Mesothelial cell of epicardium (in vitro differentiated cells): ENCODE measurements at regions not wholly inside any gene's neighbourhood (a gene's known extent, or its start where the extent isn't known, plus 50 kb on each side); places are given as distances from the start of the nearest gene placed in this dataset.

Source experiments
- DNase-seq, 2 experiments: peaks; one replicate each; pipeline ENCODE4 v3.0.0; 2021; ENCODE audit warnings: low spot score in 2 of 2; ENCODE audit not compliant: unreplicated experiment in 2 of 2
- H3K27ac Mint-ChIP-seq: 2 replicates; pipeline ENCODE4 v1.8.0; 2021; ENCODE audit warnings: mixed read lengths
- H3K27me3 Mint-ChIP-seq: 2 replicates; pipeline ENCODE4 v1.8.0; 2021; ENCODE audit warnings: low read depth, mixed read lengths
- H3K36me3 Mint-ChIP-seq: 2 replicates; pipeline ENCODE4 v1.8.0; 2021; ENCODE audit warnings: mixed read lengths
- H3K4me1 Mint-ChIP-seq: 2 replicates; pipeline ENCODE4 v1.8.0; 2021; ENCODE audit warnings: mixed read lengths
- H3K4me3 Mint-ChIP-seq: 2 replicates; pipeline ENCODE4 v1.8.0; 2021; ENCODE audit warnings: mild to moderate bottlenecking, moderate library complexity, mixed read lengths
- H3K9me3 Mint-ChIP-seq: 2 replicates; pipeline ENCODE4 v1.8.0; 2021; ENCODE audit warnings: mixed read lengths
- CTCF ChIP-seq: fragments of 200-600 bp; sonication (generic); IDR thresholded peaks from one replicate; pipeline ENCODE4 v1.5.0; 2021; ENCODE audit warnings: antibody characterized with exemption; ENCODE audit not compliant: unreplicated experiment

DNA sequence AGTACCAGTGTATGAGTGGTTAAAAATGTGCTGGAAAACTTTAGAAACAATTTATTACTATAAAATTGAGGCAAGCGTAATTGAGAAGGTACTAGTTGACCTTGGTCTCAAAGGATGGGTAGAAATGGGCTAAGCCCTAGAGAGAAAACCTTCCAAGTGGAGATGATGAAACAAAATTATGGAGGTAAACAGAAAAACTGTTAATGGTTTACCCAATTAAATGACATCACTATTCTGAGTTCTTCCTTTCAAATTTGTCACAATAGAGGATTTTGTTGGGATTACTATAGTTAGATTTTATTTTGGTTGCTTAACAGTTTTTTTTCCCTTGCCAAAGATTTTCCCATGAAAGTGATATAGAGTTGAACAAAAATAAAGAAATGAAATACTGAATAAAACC, 1302.5 kb upstream of the TENM3 start:
- H3K4me1 Mint-ChIP-seq, result no peaks in the 10 kb centered on the region
- no peak overlapping the region for H3K4me3 Mint-ChIP-seq
- H3K36me3 Mint-ChIP-seq, result no peaks in the 10 kb centered on the region
- TF ChIP-seq CTCF, result no peak
- no peaks in the 10 kb centered on the region for H3K9me3 Mint-ChIP-seq
- H3K27ac Mint-ChIP-seq, result no peak overlapping the region
- peaks cover 10% of the 10 kb centered on the region for H3K27me3 Mint-ChIP-seq
- DNase-seq, result no peak

- no peak for TF ChIP-seq CTCF
- no peaks in the 10 kb centered on the region for H3K9me3 Mint-ChIP-seq
Observed at GRCh38 chr4:180942367-180942916, 1300.8 kb upstream of the TENM3 start.

DNA sequence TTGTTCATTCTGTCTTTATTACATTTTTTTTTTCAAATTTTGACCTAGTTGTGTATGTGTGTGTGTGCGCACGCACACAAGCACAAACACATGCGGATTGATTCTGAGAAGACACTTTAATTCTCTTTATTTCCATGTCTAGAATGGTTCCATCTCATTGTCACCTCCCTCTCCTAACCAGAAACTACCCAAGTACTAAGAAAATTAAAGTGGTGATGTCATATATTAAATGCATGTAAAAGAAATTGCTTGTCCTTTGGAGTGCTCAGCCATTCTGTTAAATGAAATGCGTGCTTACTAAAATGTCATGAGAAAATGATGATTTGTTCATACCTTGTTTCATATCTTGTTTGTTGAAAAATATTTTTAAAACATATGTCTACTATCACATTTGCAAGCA, 1297.0 kb upstream of the TENM3 start:
- no peak overlapping the region for H3K4me3 Mint-ChIP-seq
- no peak overlapping the region for H3K27ac Mint-ChIP-seq
- TF ChIP-seq CTCF, result no peak
- H3K9me3 Mint-ChIP-seq, result no peaks in the 10 kb centered on the region
- peaks cover 2% of the 10 kb centered on the region for H3K27me3 Mint-ChIP-seq
- H3K36me3 Mint-ChIP-seq, result no peaks in the 10 kb centered on the region
- DNase-seq, result no peak
- peaks cover 10% of the 10 kb centered on the region for H3K4me1 Mint-ChIP-seq

More at GRCh38 chr4:180942367-180942916, 1300.8 kb upstream of the TENM3 start:
- no peak for DNase-seq
- Mint-ChIP-seq H3K4me1 (no peaks in the 10 kb centered on the region), H3K4me3 (no peak overlapping the region), H3K27ac (no peak overlapping the region), H3K36me3 (no peaks in the 10 kb centered on the region), H3K27me3 (peaks cover 2% of the 10 kb centered on the region)

- Mint-ChIP-seq H3K4me3 (no peak overlapping the region), H3K4me1 (peaks cover 18% of the 10 kb centered on the region)
- no peak for DNase-seq
Observed at GRCh38 chr4:180947425-180947824, 1295.8 kb upstream of the TENM3 start.

DNA sequence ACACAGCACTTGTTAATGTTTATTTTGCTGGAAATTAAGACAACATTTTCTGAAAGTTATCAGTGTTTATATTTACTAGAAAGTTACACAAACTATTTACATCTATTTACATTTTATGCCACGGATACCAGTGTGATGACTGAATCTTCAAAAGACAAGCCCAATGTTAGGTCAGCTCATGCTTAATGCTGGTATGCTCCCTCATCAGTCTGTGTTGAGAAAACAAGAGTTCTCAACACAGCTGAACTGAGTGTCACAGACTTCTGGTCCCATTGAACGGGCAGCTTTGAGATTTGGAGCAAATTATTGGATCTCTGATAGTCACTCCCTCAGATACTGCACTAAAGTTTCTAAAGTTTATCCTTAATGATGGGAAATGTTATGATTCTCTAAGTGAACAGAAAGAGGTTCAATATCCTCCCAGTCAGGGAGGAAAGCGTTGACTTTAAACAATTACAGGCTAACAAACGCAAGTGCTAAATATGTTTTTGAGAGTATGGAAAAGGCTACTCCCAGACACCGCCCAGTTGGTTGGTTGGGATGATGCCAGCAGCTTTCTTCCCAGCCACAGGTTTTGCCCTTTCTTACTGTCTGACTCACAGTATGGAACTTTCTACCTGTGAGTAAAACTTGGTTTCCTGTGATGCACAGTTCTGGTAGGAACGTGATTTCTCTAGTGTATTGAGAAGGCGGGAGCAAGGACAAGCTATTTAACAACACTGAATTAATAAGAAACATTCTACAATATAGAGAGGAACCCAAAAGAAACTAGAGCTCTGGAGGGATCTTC, 1293.6 kb upstream of the TENM3 start:
- no peak overlapping the region for H3K4me3 Mint-ChIP-seq
- no peak overlapping the region for H3K27ac Mint-ChIP-seq
- no peaks in the 10 kb centered on the region for H3K9me3 Mint-ChIP-seq
- TF ChIP-seq CTCF, result no peak
- H3K4me1 Mint-ChIP-seq, result peaks cover 26% of the 10 kb centered on the region
- H3K27me3 Mint-ChIP-seq, result peaks cover 2% of the 10 kb centered on the region
- no peak for DNase-seq
- no peaks in the 10 kb centered on the region for H3K36me3 Mint-ChIP-seq

More at GRCh38 chr4:180947425-180947824, 1295.8 kb upstream of the TENM3 start:
- Mint-ChIP-seq H3K27me3 (peaks cover 2% of the 10 kb centered on the region), H3K36me3 (no peaks in the 10 kb centered on the region), H3K9me3 (no peaks in the 10 kb centered on the region), H3K27ac (no peak overlapping the region)
- TF ChIP-seq CTCF, result no peak
